NCI-H446 (cell line): ENCODE measurements at regions not wholly inside any gene's neighbourhood (a gene's known extent, or its start where the extent isn't known, plus 50 kb on each side); places are given as distances from the start of the nearest gene placed in this dataset.
A peak's percentile ranks its signal among the peaks of the same experiment; 100 is the strongest.

ENCODE experiments used
- DNase-seq, 2 experiments: peaks; one replicate each; lab custom pipeline; 2025; lab: John Stamatoyannopoulos, UW

DNA sequence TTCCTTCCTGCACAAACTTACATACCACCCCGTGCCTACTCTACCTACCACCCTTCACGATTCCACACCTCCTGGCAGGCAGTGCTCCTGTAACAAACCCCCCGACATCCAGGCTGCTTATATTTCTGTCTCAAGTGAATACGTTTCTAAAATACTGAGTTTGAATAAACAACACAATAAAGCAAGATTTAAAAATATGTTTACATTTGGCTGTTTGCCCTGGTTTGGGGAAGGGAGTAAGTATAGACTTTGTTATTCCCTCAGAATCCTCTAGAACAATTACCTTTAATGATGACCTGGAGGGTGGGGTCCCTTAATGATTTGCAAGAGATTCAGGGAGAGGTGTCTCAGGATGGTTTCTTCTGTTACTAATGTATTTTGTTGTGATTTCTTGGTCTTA, 402.6 kb upstream of the TBL1XR1 start:
- no peak for DNase-seq

DNA sequence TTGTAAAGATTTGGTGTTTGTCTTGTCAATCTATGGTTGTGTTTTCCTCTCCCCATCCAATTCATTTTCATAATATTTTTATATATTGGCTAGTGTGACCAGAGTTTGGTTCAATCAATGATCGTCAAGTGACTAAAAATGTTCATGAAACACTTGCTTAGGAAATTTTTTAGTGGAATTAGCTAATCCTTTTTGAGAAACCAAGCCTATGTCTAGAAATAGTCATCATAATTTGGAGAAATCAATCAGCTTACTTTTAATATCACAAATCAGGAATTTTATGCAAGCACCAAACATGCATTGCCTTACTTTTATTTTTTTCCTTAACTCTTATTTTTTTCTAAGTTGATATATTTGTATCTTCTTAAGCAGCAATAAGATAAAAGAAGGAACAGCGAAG, 403.1 kb upstream of the TBL1XR1 start:
- DNase-seq: no peak

DNA sequence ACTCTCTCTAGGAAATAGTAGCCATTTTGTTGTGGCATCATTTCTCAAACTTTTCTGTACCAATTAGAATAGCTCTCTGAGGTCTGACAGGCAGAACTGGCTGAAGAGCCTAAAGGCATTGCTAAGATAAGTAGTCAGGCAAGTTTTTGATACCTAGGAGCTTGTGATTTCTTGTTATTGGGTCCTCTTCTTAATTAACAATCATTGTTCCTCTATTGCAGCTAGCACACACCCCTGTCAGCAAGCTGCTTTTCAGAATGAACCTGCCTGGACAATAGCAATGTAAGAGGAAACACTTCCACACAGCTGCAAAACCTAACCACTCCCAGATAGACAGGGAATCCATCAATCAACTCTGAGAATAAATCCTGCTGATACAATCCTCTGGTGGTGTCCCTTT, 403.9 kb upstream of the TBL1XR1 start:
- DNase-seq: no peak

DNA sequence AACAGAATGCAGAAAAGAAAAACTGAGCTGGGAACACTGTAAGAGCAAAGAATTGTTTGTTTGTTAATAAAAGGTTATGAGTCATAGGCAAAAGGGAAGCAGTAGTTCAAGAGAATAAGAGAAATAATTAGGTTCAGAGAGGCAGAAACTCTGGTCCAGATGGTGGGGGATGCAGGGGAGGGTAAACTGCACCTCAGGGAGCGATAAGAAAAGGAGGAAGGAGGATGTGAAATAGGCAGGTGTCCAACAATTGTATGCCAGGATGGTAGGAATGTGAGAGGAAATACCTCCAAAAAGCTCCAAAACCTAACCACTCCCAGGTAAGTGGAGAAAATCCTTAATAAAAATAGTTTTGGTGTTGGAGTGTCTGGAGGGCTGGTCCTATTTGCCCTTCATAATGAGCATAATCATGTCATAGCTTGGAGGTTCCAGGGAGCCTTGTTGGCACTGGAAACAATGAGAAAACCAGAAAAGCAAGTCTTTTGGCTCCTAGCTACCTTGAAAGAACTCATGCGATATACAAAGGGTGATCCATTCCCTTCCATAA, 405.4 kb upstream of the TBL1XR1 start:
- DNase-seq: peak; percentile 14 to 65

DNA sequence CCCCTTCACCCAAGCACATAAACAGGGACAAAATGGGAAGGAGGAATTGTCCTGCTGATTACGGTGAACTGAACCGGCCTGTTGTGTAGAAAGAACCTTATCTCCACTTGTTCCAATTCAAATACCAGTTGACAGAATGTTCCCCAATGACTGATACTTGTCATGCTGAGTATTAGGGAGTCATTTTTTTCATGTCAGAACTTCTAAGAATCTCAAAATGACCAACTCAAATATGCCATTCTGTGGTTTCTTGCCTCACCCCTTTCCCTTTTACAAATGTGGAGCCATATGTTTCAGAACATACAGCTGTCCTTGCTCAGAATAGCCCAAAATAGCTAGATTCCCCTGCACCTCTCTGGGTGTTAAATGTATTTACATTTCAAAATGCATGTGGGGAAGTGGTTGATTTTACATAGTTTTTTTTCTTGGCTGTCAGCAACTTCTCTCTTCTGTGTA, 405.9 kb upstream of the TBL1XR1 start:
- DNase-seq: no peak

DNA sequence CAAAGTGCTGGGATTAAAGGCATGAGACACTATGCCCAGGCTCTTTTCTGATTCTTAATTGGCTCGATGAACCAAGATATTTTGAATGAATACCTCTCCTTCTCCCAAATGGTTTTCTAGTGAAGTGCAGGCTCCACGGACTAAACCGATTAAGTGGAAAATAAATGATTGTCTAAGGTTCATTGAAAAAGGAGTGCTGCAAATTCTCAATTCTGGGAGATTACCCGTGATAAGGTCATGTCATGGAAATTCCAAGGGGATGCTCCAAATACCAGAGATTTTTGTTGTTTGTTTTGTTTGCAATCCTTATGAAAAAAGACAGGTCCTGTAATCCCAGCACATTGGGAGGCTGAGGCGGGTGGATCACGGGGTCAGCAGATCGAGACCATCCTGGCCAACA, 406.9 kb upstream of the TBL1XR1 start:
- no peak for DNase-seq

DNA sequence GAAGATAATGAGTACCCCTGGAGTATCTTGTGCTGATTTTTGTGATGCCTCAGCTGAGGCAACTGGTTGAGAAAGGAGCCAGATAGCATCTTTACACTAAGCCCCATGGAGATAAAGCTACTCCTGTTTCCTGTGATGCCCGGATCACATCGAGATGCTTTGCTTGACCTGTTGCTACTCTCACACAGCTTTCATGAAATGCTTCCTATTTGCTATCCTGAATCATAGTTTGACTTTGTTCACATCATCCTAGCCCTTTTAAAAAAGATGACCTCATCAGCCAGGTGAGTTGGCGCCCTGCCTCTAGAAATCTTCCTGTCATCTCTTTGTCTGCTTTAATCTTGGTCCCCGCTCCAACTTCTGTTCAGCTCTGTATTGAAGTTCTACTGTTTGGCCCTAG, 409.6 kb upstream of the TBL1XR1 start:
- no peak for DNase-seq

DNA sequence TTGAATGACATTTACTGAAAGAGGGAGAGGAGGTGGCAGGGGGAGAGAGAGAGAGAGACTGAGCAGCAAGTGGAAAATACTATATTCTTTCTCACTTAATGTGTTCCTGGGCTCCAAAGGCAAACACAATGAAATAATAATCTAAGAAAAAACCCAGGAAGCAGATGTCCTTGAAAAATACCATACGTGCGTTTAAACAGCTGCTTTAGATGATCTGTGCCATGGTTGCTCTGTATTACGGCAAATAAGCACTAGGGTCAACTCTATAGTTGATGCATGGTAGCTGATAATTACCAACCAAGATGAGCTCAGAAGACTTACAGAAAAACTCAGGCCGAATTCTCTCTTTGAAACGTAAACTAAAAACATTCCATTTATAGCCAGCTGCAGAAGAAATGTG, 410.3 kb upstream of the TBL1XR1 start:
- DNase-seq: no peak

DNA sequence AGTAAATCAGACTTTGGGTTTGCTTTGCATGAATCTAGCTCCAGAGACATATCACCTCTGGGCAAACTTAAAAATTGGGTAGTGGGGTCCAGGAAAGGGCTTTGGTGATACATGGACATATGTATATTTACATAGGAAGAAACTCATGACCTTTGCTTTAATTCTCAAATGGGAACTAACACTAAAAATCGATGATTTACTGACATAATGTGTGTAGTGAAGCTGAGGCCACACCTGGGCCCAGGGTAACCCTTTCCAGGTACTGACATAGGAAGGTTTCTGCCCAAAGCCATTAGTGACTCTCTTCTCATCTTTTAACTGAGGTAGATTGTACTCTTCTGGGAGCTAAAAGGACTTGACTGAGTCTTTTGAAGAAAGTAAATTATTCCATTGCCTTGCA, 411.2 kb upstream of the TBL1XR1 start:
- DNase-seq: no peak

DNA sequence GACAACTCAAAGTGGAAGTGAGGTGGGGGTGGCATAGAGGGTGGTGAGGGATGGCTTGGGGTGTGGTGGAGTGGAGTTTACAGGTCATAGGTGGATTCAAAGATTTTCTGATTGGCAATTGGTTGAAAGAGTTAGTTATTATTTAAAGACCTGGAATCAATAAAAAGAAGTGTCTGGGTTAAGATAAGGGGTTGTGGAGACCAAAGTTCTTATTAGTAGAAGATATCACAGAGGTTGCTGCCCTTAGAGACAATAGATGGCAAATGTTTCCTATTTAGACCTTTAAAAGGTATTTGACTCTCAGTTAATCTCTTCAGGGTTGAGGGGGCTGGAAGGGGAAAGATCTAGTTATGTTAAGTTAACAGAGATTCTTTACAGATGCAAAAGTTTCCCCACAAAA, 412.3 kb upstream of the TBL1XR1 start:
- DNase-seq: no peak

DNA sequence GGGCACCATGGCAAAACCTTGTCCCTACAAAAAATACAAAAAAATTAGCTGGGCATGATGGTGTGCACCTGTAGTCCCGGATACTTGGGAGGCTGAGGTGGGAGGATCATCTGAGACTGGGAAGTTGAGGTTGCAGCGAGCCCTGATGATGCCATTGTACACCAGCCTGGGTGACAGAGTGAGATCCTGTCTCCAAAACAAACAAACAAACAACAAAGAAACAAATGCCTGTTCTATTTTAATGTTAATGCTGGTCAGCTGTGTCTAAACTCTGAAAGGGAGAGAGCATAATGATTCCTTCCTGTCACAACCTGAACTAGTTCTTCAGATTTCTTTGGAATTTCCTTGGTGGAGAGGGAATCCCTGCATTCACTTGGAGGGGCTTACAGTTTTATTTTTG, 413.0 kb upstream of the TBL1XR1 start:
- DNase-seq: no peak

DNA sequence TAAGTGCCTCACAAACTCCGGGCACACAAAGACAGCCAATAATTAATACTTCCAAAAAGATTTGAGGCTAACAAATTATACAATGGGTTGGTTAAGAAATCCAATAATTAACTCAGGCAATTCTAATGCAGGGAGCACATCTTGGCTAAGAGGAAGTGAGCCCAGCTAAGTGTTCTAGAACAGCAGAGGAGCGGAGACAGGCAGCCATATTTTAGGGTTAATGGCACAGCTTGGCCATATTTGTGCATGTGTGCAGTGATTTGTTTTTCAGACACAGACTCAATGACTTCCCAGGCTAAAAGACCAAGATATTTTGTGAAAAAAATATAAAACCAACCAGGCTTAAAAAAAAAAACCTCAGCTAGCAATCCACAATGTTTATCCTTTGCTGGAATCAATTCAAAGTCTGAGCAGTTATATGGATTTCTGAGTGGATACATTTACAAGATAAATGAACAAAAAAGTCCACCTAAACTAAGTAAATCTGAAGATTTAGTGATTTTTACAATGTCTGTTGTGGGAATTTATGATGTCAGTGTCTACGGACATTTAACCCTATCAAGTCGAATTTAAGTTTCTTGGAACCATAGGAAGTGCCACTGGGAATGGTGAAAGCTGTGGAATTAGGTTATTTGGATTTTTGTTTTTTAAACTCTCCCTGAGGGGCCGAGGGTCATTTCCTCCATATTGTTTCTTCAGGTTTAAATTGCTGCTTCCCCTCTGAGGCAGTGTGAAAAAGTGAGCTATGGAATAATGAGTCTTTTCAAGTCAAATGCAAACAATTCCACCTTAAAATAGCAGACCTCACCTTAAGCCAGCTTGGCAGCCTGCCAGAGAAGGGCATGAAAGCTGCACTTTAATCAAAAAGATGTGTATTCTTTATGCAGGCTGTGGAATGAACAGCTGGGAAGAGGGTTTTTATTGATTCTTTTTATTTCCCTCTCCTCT, 413.7 kb upstream of the TBL1XR1 start:
- DNase-seq: peak in 1 of 2 experiments; percentile 16

DNA sequence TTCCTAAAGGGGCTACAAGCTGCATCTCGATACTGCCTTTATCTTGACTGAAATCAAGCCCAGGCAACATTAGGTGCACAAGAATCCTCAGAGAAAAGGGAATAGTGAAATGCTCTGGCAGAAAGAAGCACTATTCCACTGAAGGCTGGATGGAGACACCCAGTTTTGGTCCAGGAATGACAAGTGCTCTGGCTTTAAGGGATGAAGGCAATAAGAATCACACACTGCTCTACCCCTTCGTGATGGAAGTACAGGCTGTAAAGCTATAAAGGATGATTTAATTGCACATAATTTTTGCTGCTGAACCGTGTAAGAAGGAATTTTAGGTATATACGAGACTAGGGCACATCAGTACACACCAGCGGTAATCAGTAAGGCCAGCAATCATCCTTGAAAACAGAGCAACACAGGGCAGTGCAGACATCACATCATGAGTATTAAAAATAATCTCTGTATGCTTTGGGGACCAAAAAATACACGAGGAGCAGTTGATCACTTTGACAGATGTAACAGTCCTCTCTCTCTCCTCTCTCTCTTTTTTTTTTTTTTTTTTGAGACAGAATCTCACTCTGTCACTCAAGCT, 414.6 kb upstream of the TBL1XR1 start:
- no peak for DNase-seq

DNA sequence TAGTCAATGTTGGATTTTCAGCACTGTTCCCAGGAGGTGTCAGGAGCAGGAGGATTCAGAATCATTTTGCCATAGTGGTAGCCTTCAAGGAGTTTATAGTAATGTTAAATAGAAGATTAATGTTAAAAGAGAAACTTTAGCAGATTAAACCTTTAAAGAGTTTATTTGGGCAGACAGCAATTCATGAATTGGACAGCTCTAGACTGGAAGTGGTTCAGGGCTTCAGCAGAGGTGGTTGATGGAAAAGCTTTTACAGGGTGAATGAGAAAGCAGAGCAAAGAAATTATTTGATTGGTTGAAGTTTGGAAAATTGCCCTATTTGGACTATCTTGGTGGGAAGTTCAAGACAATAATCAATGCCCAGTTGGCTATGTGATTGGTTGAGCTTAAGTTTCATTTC, 416.6 kb upstream of the TBL1XR1 start:
- no peak for DNase-seq

DNA sequence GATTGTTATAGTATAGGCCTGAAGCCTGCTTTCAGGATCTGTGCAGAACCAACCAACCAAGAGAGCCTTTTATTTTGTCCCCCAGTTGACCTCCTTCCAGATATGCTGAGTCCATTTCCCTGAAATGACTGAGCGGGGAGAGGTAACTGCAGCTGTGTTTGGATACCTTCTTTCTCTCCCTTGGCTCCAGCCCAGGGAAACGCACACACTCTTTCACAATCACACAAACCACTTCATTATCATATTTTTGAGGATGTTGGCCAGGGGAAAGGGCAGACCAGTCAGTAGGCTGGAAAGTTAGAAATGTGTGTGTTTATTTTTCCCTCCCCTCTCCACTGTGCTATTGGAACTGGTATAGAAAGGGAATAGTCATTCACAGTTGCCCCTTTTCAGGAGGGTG, 417.7 kb upstream of the TBL1XR1 start:
- peak in 1 of 2 experiments; percentile 11 for DNase-seq

DNA sequence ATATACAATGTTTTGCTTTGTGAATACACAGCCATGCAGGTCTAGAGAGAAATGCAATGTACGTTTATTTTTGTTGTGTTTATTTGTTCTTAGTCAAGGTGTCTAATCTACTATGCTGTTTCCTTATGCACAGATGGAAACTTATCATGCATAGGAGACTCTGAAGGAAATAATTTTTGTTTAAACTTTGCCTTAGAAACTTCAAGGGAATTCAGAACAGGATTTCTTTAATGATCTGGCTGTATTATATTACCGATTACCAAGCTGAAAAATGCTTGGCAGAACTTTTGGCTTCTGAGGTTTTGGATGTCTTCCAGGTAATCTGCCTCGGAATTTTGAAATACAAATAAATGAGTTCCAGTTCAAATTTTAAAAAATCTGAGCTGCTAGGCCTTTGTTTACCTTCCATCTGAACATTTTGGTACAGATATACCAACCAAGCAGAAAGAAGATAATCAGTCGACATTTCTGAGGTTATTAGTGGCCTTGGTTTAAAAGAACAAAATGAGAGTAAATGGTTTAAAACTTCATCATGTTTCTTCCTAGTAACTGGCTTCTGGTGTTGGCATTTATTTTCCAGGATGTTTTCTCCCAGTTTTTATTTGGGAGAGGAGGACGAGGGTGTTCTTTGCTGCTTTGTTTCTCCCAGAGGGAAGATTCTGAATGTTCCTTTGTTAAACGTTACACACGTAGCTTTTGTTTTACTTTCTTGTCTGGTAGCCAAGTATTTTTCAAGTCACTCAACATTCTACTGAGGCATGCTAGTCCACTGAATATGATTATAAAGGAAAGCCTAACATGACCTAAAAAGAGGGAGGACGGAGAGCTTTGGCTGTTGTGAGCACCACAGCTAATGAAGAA, 421.8 kb upstream of the TBL1XR1 start:
- DNase-seq: peak in 1 of 2 experiments; percentile 78

DNA sequence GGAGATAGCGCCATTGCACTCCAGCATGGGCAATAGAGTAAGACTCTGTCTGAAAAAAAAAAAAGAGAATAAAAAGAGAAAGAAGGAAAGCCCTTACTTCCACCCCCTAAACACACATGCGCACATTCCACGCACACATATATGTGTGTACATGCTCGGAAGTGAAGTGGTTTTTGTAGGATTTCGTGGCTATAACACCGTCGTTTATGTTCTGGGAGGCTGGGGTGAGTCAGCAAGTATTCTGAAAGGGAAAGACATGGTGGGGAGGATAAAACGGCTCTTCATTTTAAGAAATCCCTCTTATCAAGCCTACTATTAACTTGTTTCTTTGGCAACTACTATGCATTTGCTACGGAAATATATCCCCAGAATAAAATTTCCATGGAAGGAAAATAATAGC, 422.8 kb upstream of the TBL1XR1 start:
- DNase-seq: no peak

DNA sequence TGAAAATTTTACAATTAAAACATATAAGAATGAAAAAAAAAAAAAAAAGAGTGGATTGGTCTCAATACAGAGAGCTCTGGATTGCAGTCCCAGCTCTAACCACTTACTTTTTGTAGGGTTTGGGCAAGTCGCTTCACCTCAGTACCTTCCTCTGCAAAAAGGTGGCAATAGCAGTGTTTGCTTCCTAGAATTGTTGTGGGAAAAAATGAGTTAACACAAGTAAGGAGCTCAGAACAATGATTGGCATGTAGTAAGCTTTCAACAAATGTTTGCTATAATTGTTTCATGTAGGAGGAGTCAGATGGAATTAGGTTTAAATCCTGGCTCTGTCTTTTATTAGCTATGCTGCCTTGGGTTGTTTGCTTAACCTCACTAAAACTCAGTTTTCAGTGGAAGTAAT, 425.2 kb upstream of the TBL1XR1 start:
- DNase-seq: no peak

DNA sequence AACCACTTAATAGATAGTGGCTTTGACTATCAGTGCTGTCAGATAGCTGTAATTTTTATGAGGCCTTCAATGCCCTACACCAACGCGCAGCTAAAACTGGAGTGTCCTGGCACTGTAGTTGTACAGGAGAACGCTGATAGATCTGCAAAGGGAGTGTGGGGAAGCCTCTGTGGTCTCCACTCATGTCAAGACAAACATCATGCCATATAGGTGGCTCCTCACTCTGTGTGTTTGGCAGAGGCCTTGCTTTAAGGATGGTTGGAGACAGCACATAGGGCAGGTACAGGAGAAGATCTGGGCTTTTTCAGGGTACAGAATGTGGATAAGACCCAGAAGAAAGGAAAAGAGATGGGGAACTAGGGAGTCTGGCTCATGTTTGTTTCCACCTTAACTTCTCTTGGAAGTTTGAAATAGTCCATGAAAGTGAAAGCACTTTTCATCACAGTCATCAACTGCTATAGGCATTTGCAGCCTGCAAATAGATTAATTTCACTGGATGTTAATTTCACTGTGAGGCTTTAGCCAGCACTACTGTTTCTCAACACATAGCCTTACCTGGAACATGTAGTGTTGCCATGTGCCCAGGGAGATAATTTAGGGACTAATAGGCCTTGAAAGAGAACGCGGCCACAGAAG, 425.8 kb upstream of the TBL1XR1 start:
- DNase-seq: no peak

DNA sequence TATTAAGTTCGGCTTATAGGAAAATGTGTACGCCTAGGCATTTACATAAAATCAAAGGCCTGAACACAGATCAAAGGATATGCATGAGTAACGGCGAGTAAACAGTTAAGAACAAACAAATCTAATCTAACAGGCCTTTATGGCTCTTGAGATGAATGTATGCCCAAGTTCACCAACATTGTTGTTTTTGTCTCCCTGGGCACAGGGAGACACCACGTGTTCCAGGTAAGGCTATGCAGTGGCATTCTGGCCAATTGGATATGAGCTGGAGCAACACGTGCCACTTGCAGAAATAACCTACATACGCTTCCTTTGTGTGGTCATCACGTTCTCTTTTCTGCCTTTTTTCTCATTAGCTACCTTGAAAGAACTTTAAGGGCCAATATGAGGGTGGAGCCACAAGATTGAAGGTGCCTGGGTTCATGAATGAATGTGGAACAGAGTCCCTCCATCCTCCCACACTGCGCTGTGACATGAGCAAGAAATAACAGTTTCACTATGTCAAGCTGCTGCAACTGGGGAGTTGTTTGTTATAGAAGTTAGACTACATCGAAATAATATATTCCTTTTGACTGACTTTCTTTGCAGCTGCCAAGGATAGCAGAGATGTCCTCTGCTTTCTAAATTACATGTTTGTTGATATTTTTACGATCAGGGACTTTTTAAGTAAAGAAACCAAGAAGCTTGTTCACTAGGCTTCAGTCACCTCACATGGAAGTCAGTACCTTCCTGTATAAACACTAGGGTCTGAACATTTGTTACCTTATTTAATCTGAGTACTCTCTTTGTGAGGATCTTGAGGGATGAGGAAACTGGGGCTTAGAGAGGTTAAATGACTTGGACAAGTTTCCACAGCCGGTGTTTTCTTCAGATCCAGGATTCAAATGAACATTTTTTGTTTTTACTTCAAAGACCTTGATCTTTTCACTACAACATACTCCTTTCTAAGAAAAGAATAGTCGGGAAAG, 427.5 kb upstream of the TBL1XR1 start:
- DNase-seq: no peak

DNA sequence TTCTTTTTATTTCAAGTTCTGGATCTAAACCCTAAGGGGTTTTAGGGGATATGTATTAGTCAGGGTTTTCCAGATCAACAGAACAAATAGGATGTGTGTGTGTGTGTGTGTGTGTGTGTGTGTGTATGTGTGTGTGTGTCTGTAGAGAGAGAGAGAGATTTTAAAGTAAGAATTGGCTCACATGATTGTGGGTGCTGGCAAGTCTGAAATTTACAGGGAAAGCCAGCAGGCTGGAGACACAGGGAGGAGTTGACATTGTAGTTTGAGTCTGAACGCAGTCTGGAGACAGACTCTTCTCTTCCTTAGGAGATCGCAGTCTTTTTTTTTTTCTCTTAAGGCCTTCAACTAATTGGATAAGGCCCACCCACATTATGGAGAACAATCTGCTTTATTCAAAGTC, 428.8 kb upstream of the TBL1XR1 start:
- no peak for DNase-seq
